OCI-LY1 (cell line): ENCODE measurements at regions not wholly inside any gene's neighbourhood (a gene's known extent, or its start where the extent isn't known, plus 50 kb on each side); places are given as distances from the start of the nearest gene placed in this dataset.

Experiments used
- H2AFZ ChIP-seq: fragments of 200-600 bp; sonication (generic), shearing (Covaris generic); 2 replicates; pipeline ENCODE4 v1.6.0; 2014; ENCODE audit warnings: antibody characterized with exemption, mild to moderate bottlenecking, low read length
- H3F3A ChIP-seq: fragments of 200-600 bp; sonication (generic), shearing (Covaris generic); 2 replicates; pipeline ENCODE4 v1.6.0; 2014; ENCODE audit warnings: mild to moderate bottlenecking, antibody characterized with exemption, low read length, moderate library complexity; ENCODE audit not compliant: insufficient read depth
- H3K27ac ChIP-seq: fragments of 200-600 bp; sonication (generic); 2 replicates; pipeline ENCODE4 v1.5.1; 2014; ENCODE audit warnings: low read length, mixed run types, mild to moderate bottlenecking, low read depth; ENCODE audit not compliant: poor library complexity, severe bottlenecking
- H3K27me3 ChIP-seq: fragments of 200-600 bp; sonication (generic); 2 replicates; pipeline ENCODE4 v1.6.0; 2014; ENCODE audit warnings: antibody characterized with exemption, mild to moderate bottlenecking, low read length, moderate library complexity; ENCODE audit not compliant: insufficient read depth
- H3K36me3 ChIP-seq: fragments of 200-600 bp; sonication (generic); 2 replicates; pipeline ENCODE4 v1.6.1; 2014; ENCODE audit warnings: mild to moderate bottlenecking, antibody characterized with exemption, low read length, moderate library complexity, mixed read lengths; ENCODE audit not compliant: insufficient read depth
- H3K4me1 ChIP-seq: fragments of 200-600 bp; sonication (generic); 2 replicates; pipeline ENCODE4 v1.5.1; 2014; ENCODE audit warnings: mild to moderate bottlenecking, low read length, moderate library complexity; ENCODE audit not compliant: insufficient read depth, severe bottlenecking
- H3K4me2 ChIP-seq: fragments of 200-600 bp; sonication (generic), shearing (Covaris generic); 2 replicates; pipeline ENCODE4 v1.6.1; 2014; ENCODE audit warnings: low read length
- H3K4me3 ChIP-seq: fragments of 200-600 bp; sonication (generic); 2 replicates; pipeline ENCODE4 v1.5.1; 2014; ENCODE audit warnings: low read length, low read depth, mild to moderate bottlenecking, mixed read lengths; ENCODE audit not compliant: poor library complexity, severe bottlenecking
- H3K79me2 ChIP-seq: fragments of 200-600 bp; shearing (Covaris generic); 2 replicates; pipeline ENCODE4 v1.6.1; 2016; ENCODE audit warnings: mixed run types, low read length, mixed read lengths; ENCODE audit not compliant: insufficient read depth
- H3K9ac ChIP-seq: fragments of 200-600 bp; sonication (generic), shearing (Covaris generic); 2 replicates; pipeline ENCODE4 v1.6.1; 2014; ENCODE audit warnings: mild to moderate bottlenecking, low read length, mixed read lengths
- H3K9me2 ChIP-seq: fragments of 200-600 bp; sonication (generic), shearing (Covaris generic); 2 replicates; pipeline ENCODE4 v1.6.1; 2014; ENCODE audit warnings: low read depth, mild to moderate bottlenecking, low read length, mixed read lengths
- H3K9me3 ChIP-seq: fragments of 200-600 bp; shearing (Covaris generic); 2 replicates; pipeline ENCODE4 v1.6.1; 2014; ENCODE audit warnings: low read length, mixed read lengths
- H4K20me1 ChIP-seq: fragments of 200-600 bp; sonication (generic), shearing (Covaris generic); 2 replicates; pipeline ENCODE4 v1.6.0; 2016; ENCODE audit warnings: mild to moderate bottlenecking, low read length; ENCODE audit not compliant: insufficient read depth
- CTCF ChIP-seq: fragments of 200-600 bp; sonication (generic), shearing (Covaris generic); IDR thresholded peaks from 2 replicates; pipeline ENCODE4 v1.5.1; 2017; ENCODE audit warnings: mild to moderate bottlenecking, antibody characterized with exemption, low read length, moderate library complexity, mixed read lengths
- EZH2 ChIP-seq: fragments of 200-600 bp; sonication (generic), shearing (Covaris generic); IDR thresholded peaks from 2 replicates; pipeline ENCODE4 v1.8.0; 2017; ENCODE audit warnings: borderline replicate concordance, mixed run types, mild to moderate bottlenecking, antibody characterized with exemption, low read length, moderate library complexity, mixed read lengths

- Histone ChIP-seq H3K36me3 (no peaks in the 10 kb centered on the region), H3K4me1 (no peaks in the 10 kb centered on the region), H3K27ac (no peak overlapping the region), H3K9ac (no peak overlapping the region), H3K9me3 (no peaks in the 10 kb centered on the region), H3K9me2 (no peaks in the 10 kb centered on the region), H3K27me3 (no peaks in the 10 kb centered on the region), H3K4me3 (no peak overlapping the region), H3K79me2 (no peaks in the 10 kb centered on the region), H4K20me1 (no peaks in the 10 kb centered on the region), H3K4me2 (no peak overlapping the region), H3F3A (no peaks in the 10 kb centered on the region), H2AFZ (no peak overlapping the region)
- TF ChIP-seq CTCF = no peak
- no peak for TF ChIP-seq EZH2
Measured at GRCh38 chr10:36499693-36500092, 625.7 kb upstream of the ANKRD30A start.

- no peak for TF ChIP-seq CTCF
- Histone ChIP-seq H4K20me1 (no peaks in the 10 kb centered on the region), H3K9me2 (no peaks in the 10 kb centered on the region), H3K79me2 (no peaks in the 10 kb centered on the region), H3K27me3 (no peaks in the 10 kb centered on the region), H3F3A (no peaks in the 10 kb centered on the region), H3K36me3 (no peaks in the 10 kb centered on the region), H3K4me3 (no peak overlapping the region), H3K9me3 (no peaks in the 10 kb centered on the region), H3K27ac (no peak overlapping the region), H3K4me2 (no peak overlapping the region), H3K4me1 (no peaks in the 10 kb centered on the region), H3K9ac (no peak overlapping the region), H2AFZ (no peak overlapping the region)
Measured at GRCh38 chr10:36496758-36497157, 628.6 kb upstream of the ANKRD30A start.

- no peak for TF ChIP-seq EZH2
- TF ChIP-seq CTCF = no peak
- Histone ChIP-seq H3F3A (no peaks in the 10 kb centered on the region), H2AFZ (no peak overlapping the region), H3K9me3 (no peaks in the 10 kb centered on the region), H3K9ac (no peak overlapping the region), H4K20me1 (no peaks in the 10 kb centered on the region), H3K4me2 (no peak overlapping the region), H3K79me2 (no peaks in the 10 kb centered on the region), H3K27me3 (no peaks in the 10 kb centered on the region), H3K4me3 (no peak overlapping the region), H3K27ac (no peak overlapping the region), H3K36me3 (no peaks in the 10 kb centered on the region), H3K4me1 (no peaks in the 10 kb centered on the region), H3K9me2 (no peaks in the 10 kb centered on the region)
Measured at GRCh38 chr10:36494371-36494770, 631.0 kb upstream of the ANKRD30A start.
